Mucosa of rectum (tissue), 2 donors: ENCODE measurements at regions not wholly inside any gene's neighbourhood (a gene's known extent, or its start where the extent isn't known, plus 50 kb on each side); places are given as distances from the start of the nearest gene placed in this dataset.

Experiments used
- H3K27ac ChIP-seq, 2 donors: one replicate each; pipeline ENCODE4 v1.7.0; 2013; ENCODE audit warnings: inconsistent platforms in 2 of 2, low read depth in 2 of 2, low read length in 2 of 2
- H3K27me3 ChIP-seq, 2 donors: one replicate each; pipeline ENCODE4 v1.7.0; 2013; ENCODE audit warnings: low read length in 2 of 2; ENCODE audit not compliant: control insufficient read depth in 2 of 2, insufficient read depth in 2 of 2
- H3K36me3 ChIP-seq, 2 donors: one replicate each; pipeline ENCODE4 v1.7.0; 2013; ENCODE audit warnings: low read length in 2 of 2; ENCODE audit not compliant: control insufficient read depth in 2 of 2, insufficient read depth in 2 of 2
- H3K4me1 ChIP-seq, 2 donors: one replicate each; pipeline ENCODE4 v1.7.0; 2013; ENCODE audit warnings: low read length in 2 of 2, mild to moderate bottlenecking in 1 of 2; ENCODE audit not compliant: control insufficient read depth in 2 of 2, insufficient read depth in 2 of 2
- H3K4me3 ChIP-seq, 2 donors: one replicate each; pipeline ENCODE4 v1.7.0; 2013; ENCODE audit warnings: low read length in 2 of 2
- H3K9ac ChIP-seq, 2 donors: one replicate each; pipeline ENCODE4 v1.7.0; 2013; ENCODE audit warnings: low read length in 2 of 2, low read depth in 1 of 2, mild to moderate bottlenecking in 1 of 2
- H3K9me3 ChIP-seq, 2 donors: one replicate each; pipeline ENCODE4 v1.7.0; 2013; ENCODE audit warnings: low read length in 2 of 2; ENCODE audit not compliant: control insufficient read depth in 2 of 2
- donor health status: healthy.
- donor health status: Normal muscosa, but diverticular disease.

DNA sequence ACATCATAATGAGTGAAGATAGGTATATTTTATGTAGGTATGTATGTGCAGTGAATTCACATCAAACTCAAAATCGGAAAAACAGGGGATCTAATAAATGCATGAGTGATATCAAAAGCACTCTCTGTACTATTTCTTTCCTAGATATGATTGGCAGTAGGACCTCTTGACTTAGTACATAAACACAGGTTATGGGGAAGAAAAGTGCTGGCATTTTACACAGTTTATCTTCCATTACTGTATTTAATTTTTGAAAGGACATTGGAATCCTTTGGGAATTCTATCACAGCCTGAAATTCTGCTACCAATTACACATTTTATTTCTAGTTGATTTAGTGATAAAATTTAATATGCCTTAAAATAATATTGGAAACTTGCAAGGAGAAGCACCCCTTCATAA, 470.5 kb upstream of the ONECUT1 start:
- no peaks in the 10 kb centered on the region for H3K36me3 ChIP-seq
- no peaks in the 10 kb centered on the region for H3K9me3 ChIP-seq
- H3K4me3 ChIP-seq, result no peak overlapping the region
- no peaks in the 10 kb centered on the region for H3K4me1 ChIP-seq
- no peaks in the 10 kb centered on the region for H3K27me3 ChIP-seq
- H3K9ac ChIP-seq, result no peak overlapping the region
- no peak overlapping the region for H3K27ac ChIP-seq

DNA sequence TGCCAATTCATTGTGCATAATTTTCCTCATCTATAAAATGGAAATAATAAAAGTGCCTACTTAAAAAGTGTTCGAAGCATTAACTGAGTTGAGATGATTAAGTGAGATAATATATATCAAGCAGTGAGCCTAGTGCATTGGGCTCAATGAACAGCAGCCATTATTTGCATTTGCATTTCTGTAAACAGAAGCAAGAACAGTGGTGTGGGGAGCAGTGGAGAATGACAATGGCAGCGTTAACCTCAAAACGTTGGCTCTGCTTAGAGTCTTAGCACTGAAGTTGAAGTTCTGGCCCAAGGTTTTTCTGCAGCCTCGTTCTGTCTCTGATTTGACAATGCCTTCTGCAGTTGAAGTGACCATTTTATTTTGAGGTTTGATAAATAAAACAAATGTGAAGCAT, 466.3 kb upstream of the ONECUT1 start:
- Histone ChIP-seq H3K4me3 (no peak overlapping the region), H3K36me3 (no peaks in the 10 kb centered on the region), H3K27me3 (no peaks in the 10 kb centered on the region), H3K9me3 (no peaks in the 10 kb centered on the region), H3K9ac (no peak overlapping the region), H3K27ac (no peak overlapping the region), H3K4me1 (no peaks in the 10 kb centered on the region)

DNA sequence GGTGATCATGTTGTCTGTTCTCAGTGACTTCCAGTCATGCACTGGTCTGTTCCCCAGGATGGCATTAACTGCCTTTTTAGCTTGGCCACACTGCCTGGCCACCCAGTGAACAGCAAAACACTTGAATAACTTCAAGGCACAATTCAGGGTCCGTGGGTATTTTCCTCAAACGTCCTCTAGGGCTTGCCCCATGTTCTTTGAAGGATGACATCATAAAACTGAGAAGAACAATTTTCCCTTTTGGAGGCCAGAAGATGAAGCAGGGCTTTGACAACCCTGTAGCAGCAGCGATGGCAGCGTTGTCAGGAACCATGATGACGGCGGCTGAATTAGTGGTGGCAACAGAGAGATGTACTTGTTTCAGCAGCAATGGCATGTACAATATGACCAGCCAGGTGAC, 465.9 kb upstream of the ONECUT1 start:
- Histone ChIP-seq H3K9ac (no peak overlapping the region), H3K27ac (no peak overlapping the region), H3K4me1 (no peaks in the 10 kb centered on the region), H3K27me3 (peaks cover 0 to 2% of the 10 kb centered on the region in 2 donors), H3K36me3 (no peaks in the 10 kb centered on the region), H3K9me3 (no peaks in the 10 kb centered on the region), H3K4me3 (no peak overlapping the region)

DNA sequence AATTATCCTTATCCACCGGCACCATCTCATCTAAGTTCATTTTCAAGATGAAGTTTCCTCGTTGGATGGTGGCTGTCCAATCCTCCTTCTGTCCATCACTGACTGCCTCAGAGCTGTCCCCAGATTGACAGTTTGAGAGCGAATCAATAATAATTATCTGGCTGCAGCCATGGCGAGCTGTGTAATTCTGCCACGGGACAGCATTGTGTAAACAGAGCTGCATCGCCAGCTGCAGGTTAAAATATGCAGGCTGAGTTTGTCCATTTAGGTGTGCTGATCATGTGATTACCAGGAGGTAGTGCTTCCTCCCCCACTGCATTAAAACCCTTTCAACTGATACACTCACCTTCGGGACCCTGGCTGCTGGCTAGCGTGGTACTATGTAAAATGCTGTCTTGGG, 461.9 kb upstream of the ONECUT1 start:
- Histone ChIP-seq H3K4me1 (no peaks in the 10 kb centered on the region), H3K9ac (no peak overlapping the region), H3K9me3 (no peaks in the 10 kb centered on the region), H3K36me3 (no peaks in the 10 kb centered on the region), H3K27me3 (peaks cover 0 to 2% of the 10 kb centered on the region in 2 donors), H3K4me3 (no peak overlapping the region), H3K27ac (no peak overlapping the region)

DNA sequence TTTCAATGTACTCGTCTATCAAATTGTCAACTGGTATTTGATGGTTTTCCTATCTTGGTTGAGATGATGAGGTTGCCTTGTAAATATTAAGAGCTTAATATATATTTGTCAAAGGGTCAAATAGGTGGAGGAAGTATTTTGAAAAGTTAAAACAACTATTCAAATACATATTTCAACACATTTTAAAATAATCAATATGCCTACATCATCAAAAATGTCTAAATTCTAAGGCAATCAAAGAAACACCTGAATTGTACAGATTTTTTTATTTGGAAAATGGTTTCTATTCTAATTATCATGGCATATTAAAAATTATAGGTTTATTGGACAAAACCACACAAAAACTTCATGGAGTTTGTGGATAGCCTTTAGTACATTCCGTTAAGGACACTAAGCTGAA, 461.4 kb upstream of the ONECUT1 start:
- Histone ChIP-seq H3K27me3 (peaks cover 0 to 2% of the 10 kb centered on the region in 2 donors), H3K9me3 (no peaks in the 10 kb centered on the region), H3K4me3 (no peak overlapping the region), H3K36me3 (no peaks in the 10 kb centered on the region), H3K9ac (no peak overlapping the region), H3K4me1 (no peaks in the 10 kb centered on the region), H3K27ac (no peak overlapping the region)

DNA sequence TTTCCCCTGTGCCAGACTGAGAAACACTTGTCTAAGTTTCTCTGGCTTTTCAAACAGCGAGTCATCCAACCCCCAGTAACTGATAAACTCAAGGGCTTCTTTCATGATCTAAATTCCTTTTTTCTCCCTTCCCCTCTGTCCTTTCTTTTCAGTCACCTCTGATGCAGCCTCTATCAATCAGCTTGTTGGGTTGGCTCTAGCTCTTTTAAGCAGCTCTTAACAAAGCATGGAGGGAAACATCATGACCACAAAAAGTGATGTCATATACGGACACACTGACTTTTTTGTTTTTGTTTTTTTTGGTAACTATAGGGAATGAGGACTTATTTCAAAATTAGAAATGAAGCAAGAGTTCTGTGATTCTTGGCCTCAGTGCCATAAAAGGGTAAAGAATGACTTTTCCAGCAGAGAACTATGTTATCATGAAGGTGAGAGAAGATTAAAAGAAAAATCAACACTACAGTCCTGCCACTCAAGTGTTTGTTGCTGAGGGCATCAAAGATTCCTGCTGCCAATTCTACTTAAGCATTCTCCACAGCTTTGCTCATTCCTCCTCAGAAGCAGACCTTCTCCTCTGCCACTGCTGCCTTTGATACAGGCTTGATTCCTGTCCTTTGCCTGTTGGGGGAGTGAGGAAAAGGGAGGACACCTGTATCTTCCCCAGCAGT, 457.0 kb upstream of the ONECUT1 start:
- H3K9me3 ChIP-seq, result no peaks in the 10 kb centered on the region
- peaks cover 0 to 2% of the 10 kb centered on the region in 2 donors for H3K27me3 ChIP-seq
- no peak overlapping the region for H3K27ac ChIP-seq
- no peaks in the 10 kb centered on the region for H3K36me3 ChIP-seq
- H3K9ac ChIP-seq, result no peak overlapping the region
- H3K4me1 ChIP-seq, result no peaks in the 10 kb centered on the region
- H3K4me3 ChIP-seq, result no peak overlapping the region

DNA sequence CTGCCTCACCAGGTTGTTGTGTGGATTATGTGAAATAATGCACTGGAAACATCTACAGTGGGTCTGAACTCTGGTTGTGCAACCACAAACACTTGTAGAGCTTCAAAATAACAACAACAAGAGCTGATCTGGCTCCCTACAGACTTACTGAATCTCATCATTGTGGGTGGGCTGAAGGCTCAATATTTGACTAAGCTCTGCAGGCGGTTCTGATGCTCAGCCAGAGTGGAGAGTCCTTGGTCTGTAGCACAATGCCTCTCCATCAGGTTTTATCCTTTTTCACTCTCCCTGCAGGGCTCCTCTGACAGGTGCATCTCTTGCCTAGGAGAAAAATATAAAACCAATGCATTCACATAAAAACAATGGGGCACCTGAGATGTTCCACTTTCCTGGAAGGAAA, 456.3 kb upstream of the ONECUT1 start:
- no peaks in the 10 kb centered on the region for H3K36me3 ChIP-seq
- peaks cover 0 to 2% of the 10 kb centered on the region in 2 donors for H3K27me3 ChIP-seq
- H3K4me3 ChIP-seq, result no peak overlapping the region
- no peaks in the 10 kb centered on the region for H3K9me3 ChIP-seq
- H3K27ac ChIP-seq, result no peak overlapping the region
- no peaks in the 10 kb centered on the region for H3K4me1 ChIP-seq
- H3K9ac ChIP-seq, result no peak overlapping the region

DNA sequence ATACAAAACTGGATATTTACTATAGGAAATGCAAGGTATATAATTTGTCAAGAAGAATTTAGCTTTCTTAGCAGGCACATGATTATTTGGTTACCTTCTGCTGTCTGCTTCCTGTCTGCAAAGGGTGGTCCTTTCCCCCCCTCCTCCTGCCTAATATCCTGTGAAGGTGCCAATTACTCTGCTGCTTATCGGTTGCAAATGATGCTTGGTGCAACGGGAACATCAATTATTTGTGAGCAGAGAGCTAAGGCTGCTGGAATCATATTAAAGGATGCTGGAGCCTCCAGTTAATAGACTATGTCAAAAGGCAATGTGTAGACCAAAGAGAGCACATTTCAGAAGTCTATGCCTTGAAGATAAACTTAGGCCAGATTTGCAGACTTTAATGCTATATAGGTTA, 443.7 kb upstream of the ONECUT1 start:
- Histone ChIP-seq H3K27ac (no peak overlapping the region), H3K36me3 (no peaks in the 10 kb centered on the region), H3K27me3 (no peaks in the 10 kb centered on the region), H3K4me3 (no peak overlapping the region), H3K9me3 (no peaks in the 10 kb centered on the region), H3K9ac (no peak overlapping the region), H3K4me1 (no peaks in the 10 kb centered on the region)

DNA sequence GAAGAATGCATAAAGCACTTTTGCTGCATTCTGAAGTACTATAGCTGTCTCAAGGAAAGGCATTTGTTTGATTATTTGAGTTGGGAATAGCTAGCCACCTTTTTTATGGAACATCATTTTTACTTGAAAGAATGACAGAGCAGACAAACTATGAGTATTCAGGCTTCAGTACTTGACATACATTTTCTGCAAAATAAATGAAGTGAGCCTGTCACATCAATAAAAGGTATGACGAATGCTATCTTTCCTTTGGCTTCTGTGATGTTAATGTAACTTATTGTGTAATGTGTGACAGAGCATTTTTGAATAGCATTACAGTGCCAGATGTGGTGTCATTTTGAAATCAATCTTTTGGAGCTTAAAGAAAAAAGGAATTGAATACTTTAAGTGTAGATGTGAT, 440.3 kb upstream of the ONECUT1 start:
- Histone ChIP-seq H3K27me3 (no peaks in the 10 kb centered on the region), H3K36me3 (no peaks in the 10 kb centered on the region), H3K27ac (no peak overlapping the region), H3K4me3 (no peak overlapping the region), H3K4me1 (no peaks in the 10 kb centered on the region), H3K9me3 (no peaks in the 10 kb centered on the region), H3K9ac (no peak overlapping the region)

DNA sequence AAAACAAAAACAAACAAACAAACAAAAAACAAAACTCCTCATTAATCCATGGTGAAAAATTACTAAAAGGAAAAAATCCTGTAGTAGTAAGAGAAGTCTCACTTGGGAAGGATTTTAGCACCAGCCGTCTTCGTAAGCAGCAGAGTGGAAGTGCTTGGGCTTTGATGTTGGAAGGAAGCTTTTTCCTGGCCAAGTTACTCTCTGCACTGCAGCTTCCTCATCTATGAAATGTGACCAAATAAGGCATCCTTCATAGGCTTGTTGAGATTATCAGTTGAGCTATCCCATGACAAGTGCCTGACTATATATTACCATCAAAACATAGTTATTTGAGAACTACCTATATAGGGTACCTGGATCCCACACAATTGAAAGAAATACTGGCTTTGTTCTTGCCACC, 436.4 kb upstream of the ONECUT1 start:
- H3K27me3 ChIP-seq, result no peaks in the 10 kb centered on the region
- H3K4me3 ChIP-seq, result no peak overlapping the region
- no peaks in the 10 kb centered on the region for H3K4me1 ChIP-seq
- H3K9me3 ChIP-seq, result no peaks in the 10 kb centered on the region
- no peaks in the 10 kb centered on the region for H3K36me3 ChIP-seq
- H3K9ac ChIP-seq, result no peak overlapping the region
- H3K27ac ChIP-seq, result no peak overlapping the region

DNA sequence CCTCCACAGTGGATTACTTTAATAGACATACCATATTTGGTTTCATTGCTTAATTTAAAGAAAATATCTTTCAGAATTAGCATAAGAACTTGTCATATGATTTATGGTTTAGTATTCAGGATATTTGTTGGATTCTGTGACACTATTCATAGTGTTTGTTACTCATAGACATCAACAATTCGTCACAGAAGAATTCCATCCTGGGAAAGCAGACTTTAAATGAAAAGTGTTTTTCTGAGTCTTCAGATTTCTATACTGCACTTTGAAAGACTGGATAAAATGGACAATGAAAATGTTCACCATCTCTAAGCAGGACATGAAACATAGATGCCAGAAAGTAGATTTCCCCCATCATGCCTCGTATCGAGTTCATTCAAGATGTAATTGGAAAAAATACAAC, 435.6 kb upstream of the ONECUT1 start:
- H3K36me3 ChIP-seq, result no peaks in the 10 kb centered on the region
- H3K27me3 ChIP-seq, result no peaks in the 10 kb centered on the region
- H3K27ac ChIP-seq, result no peak overlapping the region
- H3K4me3 ChIP-seq, result no peak overlapping the region
- no peaks in the 10 kb centered on the region for H3K4me1 ChIP-seq
- H3K9ac ChIP-seq, result no peak overlapping the region
- H3K9me3 ChIP-seq, result no peaks in the 10 kb centered on the region
